ENCODE measurements at regions not wholly inside any gene's neighbourhood (a gene's known extent, or its start where the extent isn't known, plus 50 kb on each side); places are given as distances from the start of the nearest gene placed in this dataset.

DNA sequence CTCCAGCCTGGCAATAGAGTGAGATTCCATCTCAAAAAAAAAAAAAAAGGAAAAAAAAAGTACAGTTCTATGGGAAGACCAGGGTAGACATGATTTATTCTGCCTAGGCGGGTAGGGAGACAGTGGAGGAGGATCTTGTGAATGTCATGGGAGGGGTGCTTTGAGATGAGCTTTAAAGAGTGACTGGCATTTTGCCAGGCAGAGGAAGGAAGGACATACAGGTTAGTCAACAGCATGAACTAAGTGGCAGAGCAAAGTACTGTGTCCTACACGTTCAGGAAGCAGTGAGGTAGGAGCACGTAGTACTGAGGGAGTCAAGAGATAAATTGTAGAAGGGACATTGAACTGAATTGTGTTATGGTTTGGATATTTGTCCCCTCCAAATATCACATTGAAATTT, 451.5 kb downstream of the TOX3 start:
- DNase-seq: no peak

DNA sequence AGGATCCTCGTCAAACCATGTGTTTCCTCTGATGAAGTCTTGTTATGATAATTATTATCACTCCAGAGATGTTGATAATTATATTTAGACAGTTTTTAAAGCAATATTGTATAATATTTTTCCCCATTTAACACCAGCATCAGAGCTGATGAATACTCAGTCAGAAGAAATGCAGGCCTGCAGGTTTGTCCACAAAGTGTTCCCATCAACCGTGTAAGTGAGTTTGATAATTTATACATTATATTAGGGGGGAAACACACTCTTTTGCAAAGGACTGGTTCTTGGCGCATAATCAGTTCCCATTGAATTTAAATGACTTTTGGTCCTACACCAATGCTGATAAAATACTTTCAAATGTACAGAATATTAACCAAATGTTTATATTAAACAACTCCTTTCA, 454.8 kb downstream of the TOX3 start:
- DNase-seq: no peak

DNA sequence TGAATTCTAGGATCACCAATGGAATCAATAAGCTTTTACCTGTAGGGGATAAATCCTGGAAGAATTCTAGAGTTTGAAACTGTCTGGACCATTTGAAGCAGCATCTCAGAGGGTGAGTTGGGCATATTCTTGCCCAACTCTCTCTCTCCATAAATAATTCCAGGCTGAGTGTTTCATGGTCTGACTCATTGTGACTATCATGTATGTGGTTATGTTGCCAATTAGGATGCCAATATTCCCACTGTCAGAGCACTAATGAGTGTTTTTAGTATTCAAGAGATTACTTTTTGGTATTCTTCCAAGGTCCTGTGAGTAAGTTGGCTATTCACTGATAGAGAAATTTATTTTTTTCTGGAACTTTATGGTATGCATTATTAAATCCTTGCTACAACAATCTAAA, 456.9 kb downstream of the TOX3 start:
- no peak for DNase-seq

DNA sequence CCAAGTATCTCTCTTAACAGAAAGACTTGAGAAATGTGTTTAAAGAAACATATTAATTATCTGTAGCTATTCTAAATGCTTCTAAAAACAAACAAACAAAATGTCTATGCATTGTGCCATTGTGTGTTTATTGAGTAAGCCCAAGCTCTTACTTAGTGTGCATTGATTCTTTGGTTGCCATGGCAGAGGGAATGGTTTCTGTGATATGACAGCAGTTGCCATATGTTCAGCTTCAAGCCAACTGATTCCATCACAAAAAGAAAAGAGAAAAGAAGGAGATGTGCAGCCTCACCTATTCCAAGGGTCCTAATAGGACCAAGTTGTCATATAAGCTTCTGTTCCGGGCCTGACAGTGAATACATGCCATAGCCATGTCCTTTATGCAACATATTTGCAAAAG, 457.5 kb downstream of the TOX3 start:
- no peak for DNase-seq

DNA sequence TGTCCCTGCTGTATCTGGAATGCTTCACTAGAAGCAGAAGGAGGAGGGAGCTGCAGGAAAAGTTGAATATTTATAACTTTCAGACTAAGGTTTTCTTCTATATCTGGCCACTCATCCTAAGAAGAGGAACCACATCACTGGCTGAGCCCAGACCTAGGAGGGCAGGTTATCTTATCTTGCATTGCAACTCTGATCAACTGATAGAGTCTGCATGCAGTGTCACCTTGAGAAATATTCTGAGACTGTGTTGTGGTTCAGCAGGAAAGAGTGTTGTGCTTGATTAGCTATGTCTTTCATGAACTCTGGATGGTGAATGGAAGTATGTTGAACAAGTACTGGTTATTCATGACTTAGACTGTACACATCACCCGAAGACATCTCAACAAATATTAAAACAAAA, 460.0 kb downstream of the TOX3 start:
- DNase-seq: no peak

DNA sequence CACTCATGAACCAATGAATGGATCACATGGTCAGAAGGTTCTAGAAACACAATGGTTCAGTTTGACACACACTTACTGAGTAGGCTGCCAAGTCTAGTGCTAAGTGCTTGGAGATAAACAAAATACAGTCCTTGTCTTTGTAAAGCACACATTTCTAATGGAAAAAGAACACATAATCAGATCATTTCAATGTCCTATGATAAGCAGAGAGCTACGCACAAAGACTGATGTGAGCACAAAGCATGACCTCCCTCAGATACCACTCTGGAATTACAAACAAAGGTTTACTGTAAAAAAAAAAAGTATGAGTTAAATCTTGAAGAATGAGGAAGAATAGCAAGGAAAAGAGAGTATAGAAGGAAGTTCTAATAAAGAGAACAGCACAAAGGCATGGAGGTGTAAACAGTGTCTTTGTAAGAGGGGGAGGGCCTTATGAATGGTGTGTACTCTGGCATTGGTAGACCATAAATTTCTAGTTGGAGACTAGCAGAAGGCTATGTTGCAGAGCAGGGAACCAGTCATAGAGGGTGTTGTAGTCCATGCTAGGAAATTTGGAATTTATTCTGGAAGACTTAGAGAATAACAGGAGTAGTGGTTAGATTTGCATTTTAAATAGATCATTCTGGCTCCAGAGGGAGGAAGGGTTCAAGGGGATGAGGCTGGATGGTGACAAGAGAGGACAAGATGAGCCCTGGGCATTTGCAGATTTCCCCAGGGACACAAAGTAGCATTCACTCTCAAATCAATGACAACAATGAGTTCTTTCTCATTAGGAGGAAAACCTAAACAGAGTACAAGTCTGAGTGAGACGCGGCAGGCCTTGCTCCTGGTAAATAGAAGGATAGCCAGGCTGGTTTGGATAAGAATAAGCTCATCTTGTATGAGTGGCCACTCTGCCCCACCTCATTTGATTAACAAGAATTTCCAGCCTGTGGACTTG, 468.0 kb downstream of the TOX3 start:
- no peak for DNase-seq

DNA sequence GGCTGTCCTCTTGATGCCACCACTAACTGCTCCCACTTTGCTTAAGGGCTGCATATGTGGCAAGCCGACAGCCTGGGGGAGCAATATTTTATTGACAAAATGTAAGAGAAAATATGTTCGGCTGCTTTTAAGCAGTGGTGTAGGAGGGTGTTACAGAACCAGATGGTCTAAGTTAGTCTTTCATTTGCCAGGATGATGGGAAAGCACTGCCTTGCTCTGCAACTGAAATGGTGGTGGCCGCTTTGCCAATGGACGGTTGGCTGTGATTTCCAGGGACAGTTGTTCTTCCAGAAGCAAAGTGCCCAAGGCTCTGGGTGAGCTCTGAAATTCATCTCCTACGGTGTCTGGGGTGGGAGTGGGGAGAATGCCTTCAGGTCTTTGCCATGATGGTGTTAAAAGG, 469.3 kb downstream of the TOX3 start:
- DNase-seq: no peak

DNA sequence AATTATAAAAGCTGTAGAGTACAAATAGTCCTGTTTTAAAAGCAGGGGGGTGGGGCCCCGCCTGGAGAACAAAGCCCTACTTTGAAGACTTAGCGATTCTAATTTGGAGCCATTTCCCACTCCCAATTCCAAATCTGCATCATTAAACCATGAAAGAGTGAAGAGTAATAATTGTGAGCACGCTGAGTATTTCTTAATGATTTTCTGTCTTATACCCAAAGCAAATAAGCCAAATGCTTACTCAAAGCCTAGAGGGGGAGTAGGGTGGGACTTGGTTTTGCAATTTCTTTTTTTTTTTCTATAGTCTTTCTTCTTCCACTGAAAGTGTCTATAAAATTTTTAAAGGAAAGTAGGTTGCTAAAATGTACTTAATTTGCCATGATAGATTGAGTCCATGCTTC, 470.1 kb downstream of the TOX3 start:
- DNase-seq: no peak

DNA sequence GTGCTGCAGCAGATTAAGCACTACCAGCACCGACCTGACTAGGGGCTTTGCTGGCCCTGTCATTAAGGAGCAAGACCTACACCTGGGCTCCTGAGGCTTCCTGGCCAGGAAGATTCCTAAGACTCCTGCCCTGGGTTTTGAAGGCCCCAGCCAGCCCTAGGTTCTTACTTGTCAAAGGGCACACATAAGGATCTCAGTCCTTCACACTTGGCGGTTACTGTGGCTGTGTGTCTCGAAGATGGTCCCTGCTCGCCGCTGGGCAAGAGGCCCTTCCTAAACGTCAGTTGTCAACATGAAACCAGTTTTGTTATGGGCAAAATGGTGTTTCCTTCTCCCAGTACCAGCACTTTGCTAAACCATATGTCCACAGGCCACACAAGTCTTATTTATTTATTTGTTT, 470.6 kb downstream of the TOX3 start:
- no peak for DNase-seq

DNA sequence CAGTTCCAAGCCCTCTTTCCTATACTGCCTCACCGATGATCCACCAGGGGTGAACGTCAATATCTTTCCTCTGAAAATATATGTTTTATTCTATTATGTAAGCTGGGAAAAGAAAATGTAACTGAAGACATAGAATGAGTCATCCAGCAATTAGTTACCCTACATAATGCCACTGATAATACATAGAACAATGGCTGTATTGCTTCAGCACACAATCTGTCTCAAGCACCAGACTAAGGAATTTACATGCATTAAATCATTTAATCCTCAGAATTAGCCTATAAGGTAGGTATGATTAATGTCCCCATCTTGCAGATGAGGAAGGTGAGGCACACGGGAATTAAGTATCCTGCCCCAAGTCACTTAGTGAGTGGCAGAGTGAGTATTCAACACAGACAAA, 472.8 kb downstream of the TOX3 start:
- no peak for DNase-seq

DNA sequence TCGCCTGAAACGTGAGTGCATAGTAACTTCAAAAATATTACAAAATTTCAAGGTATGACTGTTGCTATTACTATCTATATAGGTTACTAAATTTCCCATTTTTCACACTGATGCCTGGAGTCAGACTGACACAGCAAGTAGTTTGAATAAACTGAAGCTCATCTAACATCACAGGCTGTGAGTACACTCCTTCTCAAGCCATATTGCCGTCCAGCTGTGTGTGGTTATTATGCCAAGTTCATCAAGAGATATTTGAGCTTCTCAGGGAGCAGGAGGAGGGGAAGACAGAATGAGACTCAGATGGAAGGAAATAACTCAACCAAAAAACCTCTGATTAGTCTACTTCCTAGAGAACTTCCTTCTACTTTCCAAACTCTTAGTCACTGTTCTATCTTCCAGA, 473.9 kb downstream of the TOX3 start:
- DNase-seq: no peak

DNA sequence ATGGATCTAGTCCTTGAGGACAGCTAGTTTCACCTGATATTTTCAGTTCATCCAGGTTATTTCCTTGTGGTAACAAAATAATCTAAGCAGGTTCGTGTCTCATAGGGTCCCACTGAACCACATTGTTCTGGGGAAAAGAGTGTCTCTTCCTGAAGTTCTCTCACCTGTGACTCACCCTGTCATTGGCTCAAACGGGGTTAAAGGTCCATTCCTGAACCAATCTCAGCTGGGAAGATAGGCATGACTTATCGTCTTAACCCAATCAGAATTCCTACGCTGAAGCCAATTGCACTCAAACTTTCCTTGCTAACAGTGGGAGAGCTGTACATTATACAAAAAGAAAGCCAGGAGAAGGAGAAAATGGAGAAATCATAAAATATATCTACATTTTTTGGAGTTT, 475.8 kb downstream of the TOX3 start:
- DNase-seq: no peak

DNA sequence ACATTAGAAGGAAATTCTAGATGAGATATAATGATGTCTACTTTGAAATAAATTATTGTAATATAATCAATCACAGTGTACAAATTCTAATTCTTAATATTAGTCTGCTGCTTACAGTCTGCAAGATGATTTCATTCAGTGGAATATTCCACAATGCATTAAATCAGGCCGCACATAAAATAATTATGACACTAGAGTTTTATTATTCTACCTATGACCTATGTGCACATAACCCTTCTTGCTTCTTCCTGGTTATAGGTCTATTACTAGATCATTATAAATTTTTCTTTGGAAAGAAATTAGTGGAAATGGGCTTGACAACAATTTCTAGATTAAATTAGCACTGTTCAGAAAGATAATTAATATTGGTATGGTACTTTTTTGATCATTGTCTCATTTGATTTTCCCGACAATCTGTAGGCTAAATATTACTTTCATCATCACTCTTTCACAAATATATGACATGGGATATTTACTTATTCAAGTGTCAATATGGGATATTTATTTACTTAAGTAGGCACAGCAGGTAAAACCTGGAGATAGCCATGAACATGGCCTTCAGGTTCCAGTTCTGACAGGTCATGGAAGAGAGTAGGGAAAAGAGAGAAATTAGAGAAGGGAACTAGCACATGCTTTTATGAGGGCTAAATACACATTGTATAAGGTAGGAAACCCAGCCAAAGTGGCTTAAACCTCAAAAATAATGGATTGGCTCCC, 476.4 kb downstream of the TOX3 start:
- DNase-seq: peak; percentile 33

DNA sequence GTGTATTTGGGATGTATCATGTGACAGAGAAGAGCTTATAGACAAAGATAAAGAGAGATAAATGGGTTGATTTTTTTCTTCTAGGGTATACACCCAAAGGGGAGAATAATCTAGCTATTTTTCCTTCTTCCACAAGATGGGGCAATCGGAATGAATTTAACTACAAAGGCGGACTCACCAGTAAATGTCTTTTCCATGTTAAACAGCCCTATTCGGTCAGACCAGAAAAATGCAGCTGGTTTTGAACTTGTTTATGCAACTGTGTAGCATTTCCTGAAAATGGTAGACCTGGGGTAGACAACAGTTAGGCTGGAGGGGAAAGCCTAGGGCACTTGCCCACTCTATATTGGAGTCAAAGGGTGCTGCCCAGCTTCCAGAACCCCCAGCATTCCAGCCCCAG, 477.1 kb downstream of the TOX3 start:
- peak; percentile 63 for DNase-seq

DNA sequence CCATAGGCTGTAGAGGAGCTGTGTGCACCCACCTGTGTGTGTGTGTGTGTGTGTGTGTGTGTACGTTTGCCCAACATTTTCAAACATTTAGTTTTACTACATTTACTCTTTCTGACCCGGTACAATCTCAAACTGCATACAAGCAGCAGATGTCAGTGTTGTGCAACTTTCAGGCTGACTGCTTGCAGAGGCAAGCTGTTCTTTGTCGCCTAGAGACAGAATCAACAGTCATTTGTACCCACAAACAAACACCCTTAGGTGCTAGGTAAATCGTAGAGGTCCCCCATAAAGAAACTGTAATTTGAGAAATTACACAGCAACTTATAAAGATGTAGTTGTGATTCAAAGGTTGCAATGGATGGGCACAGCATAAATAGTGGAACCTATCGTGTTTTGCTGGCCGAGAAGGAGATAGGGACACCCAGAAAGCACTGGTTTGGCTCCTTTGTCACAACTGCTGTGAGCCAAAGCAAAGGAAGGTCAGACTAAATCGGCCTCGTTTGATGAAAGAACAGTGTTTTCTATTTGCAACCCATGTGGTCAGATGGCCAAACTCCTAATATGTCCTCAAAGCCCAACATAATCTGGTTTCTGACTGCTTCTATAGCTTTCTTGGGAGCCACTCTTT, 478.4 kb downstream of the TOX3 start:
- peak; percentile 78 for DNase-seq

DNA sequence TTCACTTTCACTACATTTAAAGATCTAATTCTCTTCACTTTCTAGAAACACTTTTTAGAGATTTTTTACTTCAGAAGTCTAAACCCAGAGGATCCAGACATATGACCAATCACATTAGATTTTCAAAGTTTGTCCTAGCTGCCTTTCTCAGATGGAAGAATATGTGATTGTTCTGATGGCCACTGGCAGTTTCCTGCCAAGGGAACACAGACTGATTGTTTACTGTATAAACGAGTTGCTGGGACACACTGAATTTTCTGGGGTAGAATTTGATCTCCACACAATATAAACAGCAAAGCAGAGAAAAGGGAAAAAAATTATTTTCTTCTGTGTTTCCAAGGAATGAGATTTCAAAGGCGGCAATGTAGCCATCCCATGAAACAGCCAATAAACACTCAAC, 480.0 kb downstream of the TOX3 start:
- DNase-seq: no peak

DNA sequence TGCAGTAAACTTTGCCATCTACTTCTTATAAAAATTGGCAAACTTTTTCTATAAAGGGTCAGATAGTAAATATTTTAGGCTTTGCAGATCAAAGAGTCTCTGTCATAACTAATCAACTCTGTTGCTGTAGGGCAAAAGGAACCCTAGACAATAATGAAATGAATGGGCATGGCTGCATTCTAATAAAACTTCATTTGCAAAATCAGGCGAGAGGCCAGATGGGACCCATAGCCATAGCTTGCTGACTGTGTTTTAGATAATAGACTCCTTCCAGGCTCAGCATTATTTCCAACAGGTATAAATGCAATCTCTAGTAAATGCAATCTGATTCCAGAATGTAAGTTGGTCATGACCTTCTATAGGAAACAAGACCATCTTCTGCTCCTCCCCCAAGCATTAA, 490.7 kb downstream of the TOX3 start:
- no peak for DNase-seq

DNA sequence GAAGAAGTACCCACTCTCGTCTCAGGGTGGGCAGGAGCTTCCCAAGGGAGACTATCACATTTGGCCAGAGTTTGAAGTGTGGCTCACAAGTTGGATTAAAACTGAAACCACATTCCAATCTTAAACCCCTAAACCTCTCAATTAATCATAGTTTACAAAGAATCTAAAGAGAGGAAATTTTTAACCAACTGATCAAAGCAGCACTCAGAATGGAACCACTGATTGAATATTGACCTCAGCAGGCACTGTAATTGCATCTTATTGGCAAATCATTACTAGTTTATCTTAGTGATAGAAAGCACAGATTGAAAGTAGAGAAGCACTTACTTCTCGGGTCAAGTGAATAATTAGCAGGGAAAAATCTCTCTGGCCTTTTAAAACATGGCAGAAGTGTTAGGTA, 491.6 kb downstream of the TOX3 start:
- DNase-seq: no peak

DNA sequence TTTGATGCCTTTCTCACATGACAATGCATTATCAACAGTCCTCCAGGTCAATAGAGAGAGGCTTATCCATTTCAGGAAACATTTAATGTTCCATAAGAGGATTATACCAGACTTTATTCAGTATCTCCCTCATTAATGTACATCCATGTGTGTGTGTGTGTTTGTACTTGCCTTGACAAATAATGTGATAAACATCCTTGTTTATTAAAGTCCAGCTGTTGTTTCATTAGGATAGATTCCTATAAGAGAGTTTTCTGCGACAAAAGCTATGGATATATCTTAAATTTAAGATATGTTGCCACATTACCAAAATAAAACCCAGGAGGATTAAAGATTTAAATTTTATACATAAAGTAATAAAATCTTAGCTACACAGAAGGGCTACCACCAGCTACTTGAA, 492.6 kb downstream of the TOX3 start:
- DNase-seq: no peak

DNA sequence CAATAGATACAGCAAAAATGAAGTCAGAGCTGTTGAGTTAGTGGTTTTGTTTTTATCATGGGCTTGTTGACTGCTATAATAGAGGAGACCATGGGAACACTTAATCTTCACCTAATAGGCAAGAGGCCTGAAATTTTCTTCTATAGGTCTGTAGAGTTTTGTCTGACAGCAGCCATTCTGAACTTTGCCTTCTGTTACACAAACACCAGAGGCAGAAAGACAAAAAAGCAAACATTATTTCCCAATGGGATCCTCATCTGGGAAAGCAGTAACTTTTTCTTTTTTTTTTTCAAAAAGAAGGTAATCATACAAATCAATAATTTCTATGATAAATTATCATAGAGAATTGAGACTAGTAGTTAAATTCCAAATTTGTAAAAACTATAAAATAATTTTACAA, 494.1 kb downstream of the TOX3 start:
- no peak for DNase-seq

DNA sequence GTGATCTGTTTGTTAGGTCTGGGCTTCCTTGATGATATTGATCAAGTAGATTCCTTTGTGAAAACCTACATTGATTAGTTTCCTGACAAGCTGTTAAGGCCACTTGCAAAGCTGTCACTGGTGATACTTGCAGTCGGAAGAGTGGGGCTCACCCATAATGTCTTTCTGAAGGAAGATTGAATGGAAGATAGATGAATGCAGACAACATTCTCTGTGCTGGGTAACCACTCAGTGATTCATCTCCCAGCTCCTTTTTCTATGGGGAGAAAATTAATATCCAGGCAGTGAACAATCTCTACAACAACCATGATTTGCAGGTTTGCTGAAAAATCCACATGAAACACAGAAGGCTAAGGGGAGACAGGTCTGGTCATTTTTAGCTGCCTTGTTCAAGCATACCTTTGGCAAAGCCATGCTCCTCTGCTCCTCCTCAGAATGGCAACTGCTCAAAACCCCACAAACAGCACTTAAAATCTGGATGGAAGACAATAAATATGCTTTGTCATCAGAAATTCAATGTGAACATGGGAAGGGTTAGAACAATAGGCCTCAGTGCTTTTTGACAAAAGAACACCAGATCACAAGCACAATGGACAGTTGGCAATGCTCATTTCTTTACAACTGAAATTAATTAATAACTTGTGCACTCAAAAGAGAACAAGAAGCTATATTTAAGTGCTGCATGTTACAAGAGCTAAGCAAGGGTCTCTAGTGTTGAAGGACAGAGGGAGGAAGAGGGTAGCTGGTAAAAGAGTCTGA, 495.4 kb downstream of the TOX3 start:
- no peak for DNase-seq

DNA sequence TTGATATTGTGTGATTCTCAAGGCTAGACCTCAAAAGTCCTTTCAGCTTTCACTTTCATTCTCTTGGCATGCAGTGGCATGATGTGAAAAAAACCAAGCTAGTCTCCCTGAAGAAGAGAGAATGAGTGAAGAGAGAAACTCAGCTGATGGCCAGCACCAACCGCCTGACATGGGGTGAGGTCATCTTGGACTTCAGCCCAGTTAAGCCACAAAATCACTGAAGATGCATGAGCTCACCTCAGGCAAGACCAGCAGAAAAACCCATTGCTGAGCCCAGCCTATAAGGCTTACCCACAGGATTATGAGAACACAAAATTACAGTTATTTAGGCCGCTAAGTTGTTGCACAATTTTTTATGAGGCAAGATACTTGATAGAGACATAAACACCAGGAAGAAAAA, 496.5 kb downstream of the TOX3 start:
- DNase-seq: no peak

DNA sequence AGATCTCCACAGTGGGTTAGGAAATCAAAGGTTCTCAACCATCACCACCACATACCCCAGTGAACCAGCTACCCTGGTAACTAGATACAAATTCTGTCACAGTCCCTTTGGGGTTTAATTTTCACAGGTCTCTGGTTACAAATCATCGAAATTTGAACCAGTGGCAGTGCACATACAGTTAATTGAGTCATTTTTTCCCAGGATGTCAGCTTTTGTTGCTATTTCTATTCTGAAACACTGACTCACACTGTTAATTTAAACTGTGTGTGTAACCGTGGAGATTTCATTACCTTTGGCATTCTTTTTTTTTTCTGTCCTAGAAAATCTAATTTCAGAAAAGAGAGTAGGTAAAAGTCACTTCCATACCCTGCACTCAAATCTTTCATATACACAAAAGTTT, 511.5 kb downstream of the TOX3 start:
- DNase-seq: no peak

All from NCI-H146 (cell line).